CD14-positive monocyte (primary cell): ENCODE measurements at regions not wholly inside any gene's neighbourhood (a gene's known extent, or its start where the extent isn't known, plus 50 kb on each side); places are given as distances from the start of the nearest gene placed in this dataset.

ENCODE experiments used
- DNase-seq, 3 donors: peaks; one replicate each; pipeline ENCODE4 v3.0.0-alpha.2; 2011 to 2022
- H2AFZ ChIP-seq: 2 replicates; pipeline ENCODE4 v1.6.0; 2012; ENCODE audit warnings: mild to moderate bottlenecking, low read depth, low read length, inconsistent platforms; ENCODE audit not compliant: insufficient read depth, poor library complexity, severe bottlenecking
- H3K27ac ChIP-seq, 2 donors: 1 replicate in 1 of 2; 2 replicates in 1 of 2; pipeline ENCODE4 v1.5.1; 2012 to 2013; ENCODE audit warnings: low read length in 2 of 2, control low read depth in 1 of 2, inconsistent platforms in 1 of 2, low read depth in 1 of 2, mild to moderate bottlenecking in 1 of 2
- H3K27me3 ChIP-seq, 2 donors: one replicate each; pipeline versions ENCODE4 v1.6.0 to v1.6.1; 2011 to 2013; ENCODE audit warnings: low read length in 2 of 2; ENCODE audit not compliant: control insufficient read depth in 2 of 2, insufficient read depth in 2 of 2
- H3K36me3 ChIP-seq, 2 donors: replicated peaks in 1 of 2; 1 replicate in 1 of 2; 2 replicates in 1 of 2; pipeline versions ENCODE4 v1.5.1 to v1.6.1; 2012 to 2013; ENCODE audit warnings: low read length in 2 of 2, control low read depth in 1 of 2, inconsistent platforms in 1 of 2, mild to moderate bottlenecking in 1 of 2; ENCODE audit not compliant: insufficient read depth in 2 of 2, control insufficient read depth in 1 of 2
- H3K4me1 ChIP-seq, 2 donors: 1 replicate in 1 of 2; 2 replicates in 1 of 2; pipeline versions ENCODE4 v1.5.1 to v1.6.1; 2012 to 2013; ENCODE audit warnings: low read length in 2 of 2, control low read depth in 1 of 2, inconsistent platforms in 1 of 2, mild to moderate bottlenecking in 1 of 2, moderate library complexity in 1 of 2; ENCODE audit not compliant: insufficient read depth in 2 of 2, control insufficient read depth in 1 of 2
- H3K4me2 ChIP-seq: replicated peaks from 2 replicates; pipeline ENCODE3; 2012; ENCODE audit warnings: low read length, moderate library complexity, mild to moderate bottlenecking; ENCODE audit not compliant: poor library complexity, severe bottlenecking; ENCODE audit errors: extremely low read depth
- H3K4me3 ChIP-seq, 3 experiments: fragments of 200-600 bp in 1 of 3; sonication (generic) in 1 of 3; replicated peaks in 1 of 3; 1 replicate in 2 of 3; 2 replicates in 1 of 3; pipeline ENCODE4 v1.5.1; 2011 to 2013; ENCODE audit warnings: low read length in 3 of 3, mild to moderate bottlenecking in 3 of 3, control low read depth in 2 of 3, low read depth in 2 of 3, inconsistent platforms in 1 of 3, moderate library complexity in 1 of 3
- H3K79me2 ChIP-seq: 2 replicates; pipeline ENCODE4 v1.6.0; 2012; ENCODE audit warnings: mild to moderate bottlenecking, control low read depth, inconsistent platforms, low read length, moderate library complexity; ENCODE audit not compliant: insufficient read depth
- H3K9ac ChIP-seq: 2 replicates; pipeline ENCODE4 v1.6.0; 2017; ENCODE audit warnings: low read length, mild to moderate bottlenecking; ENCODE audit not compliant: insufficient read depth, poor library complexity, severe bottlenecking
- H3K9me3 ChIP-seq, 2 donors: replicated peaks in 1 of 2; 1 replicate in 1 of 2; 2 replicates in 1 of 2; pipeline versions ENCODE4 v1.5.1 to v1.6.1; 2012 to 2013; ENCODE audit warnings: low read length in 2 of 2, control low read depth in 1 of 2; ENCODE audit not compliant: control insufficient read depth in 1 of 2, insufficient read depth in 1 of 2
- H4K20me1 ChIP-seq: 2 replicates; pipeline ENCODE4 v1.6.0; 2012; ENCODE audit warnings: mild to moderate bottlenecking, low read length, control low read depth, moderate library complexity; ENCODE audit not compliant: insufficient read depth
- H3K27ac Mint-ChIP-seq, 7 donors: one replicate each; pipeline ENCODE4 v1.8.0; 2020; ENCODE audit warnings: mild to moderate bottlenecking in 7 of 7, mixed read lengths in 7 of 7, moderate library complexity in 6 of 7, inconsistent platforms in 2 of 7
- H3K27me3 Mint-ChIP-seq, 3 donors: one replicate each; pipeline ENCODE4 v1.8.0; 2021 to 2022; ENCODE audit warnings: low read depth in 3 of 3, mild to moderate bottlenecking in 3 of 3, mixed read lengths in 3 of 3, moderate library complexity in 3 of 3, inconsistent platforms in 1 of 3
- H3K36me3 Mint-ChIP-seq, 2 donors: one replicate each; pipeline ENCODE4 v1.8.0; 2020; ENCODE audit warnings: mixed read lengths in 2 of 2, inconsistent platforms in 1 of 2, mild to moderate bottlenecking in 1 of 2
- H3K4me1 Mint-ChIP-seq: one replicate; pipeline ENCODE4 v1.8.0; 2020; ENCODE audit warnings: mild to moderate bottlenecking, mixed read lengths
- H3K4me3 Mint-ChIP-seq, 2 donors: one replicate each; pipeline ENCODE4 v1.8.0; 2020; ENCODE audit warnings: mild to moderate bottlenecking in 2 of 2, mixed read lengths in 2 of 2, moderate library complexity in 1 of 2
- H3K9me3 Mint-ChIP-seq, 7 donors: one replicate each; pipeline ENCODE4 v1.8.0; 2020 to 2022; ENCODE audit warnings: mixed read lengths in 7 of 7, mild to moderate bottlenecking in 6 of 7, moderate library complexity in 6 of 7, inconsistent platforms in 2 of 7
- CTCF ChIP-seq: fragments of 200-600 bp; IDR thresholded peaks from one replicate; pipeline ENCODE4 v1.8.0; 2022; ENCODE audit warnings: antibody characterized with exemption, mild to moderate bottlenecking
- WGBS: methylation state at CpG from one replicate; pipeline ENCODE4 v1.1.5; 2013; ENCODE audit warnings: missing lambda C conversion rate; ENCODE audit not compliant: insufficient coverage; 5-methylcytosine and 5-hydroxymethylcytosine counted together
- intact Hi-C, 2 donors: fragments of 100-400 bp; cut with micrococcal nuclease; formaldehyde crosslinking; loops; one replicate each; pipeline versions ENCODE4 v1.15.0 to v1.15.1; 2023

- H3K9me3 Mint-ChIP-seq = peaks cover 0 to 2% (median 0%) of the 10 kb centered on the region in 7 donors
- no peaks in the 10 kb centered on the region for H3K9me3 ChIP-seq
- peak overlapping the region; percentile 38 for H2AFZ ChIP-seq
- intact Hi-C loops = no loop called here
- peak overlapping the region; percentile 41 for H3K4me2 ChIP-seq
- 24% methylated on average over 2 of the region's 7 CpGs for WGBS
- peaks cover 0 to 2% (median 2%) of the 10 kb centered on the region in 3 donors for H3K27me3 Mint-ChIP-seq
- H4K20me1 ChIP-seq = no peaks in the 10 kb centered on the region
- peak; percentile 66 to 77 (median 77) for DNase-seq
- no peak overlapping the region for H3K27ac Mint-ChIP-seq
- H3K36me3 Mint-ChIP-seq = no peaks in the 10 kb centered on the region
- H3K4me1 Mint-ChIP-seq = peaks cover 36% of the 10 kb centered on the region
- no peak overlapping the region for H3K4me3 Mint-ChIP-seq
- H3K36me3 ChIP-seq = no peaks in the 10 kb centered on the region
- no peaks in the 10 kb centered on the region for H3K27me3 ChIP-seq
- H3K9ac ChIP-seq = no peak overlapping the region
- H3K79me2 ChIP-seq = no peaks in the 10 kb centered on the region
- TF ChIP-seq CTCF = no peak
- peak overlapping the region in 1 of 2 donors; percentile 21 for H3K27ac ChIP-seq
- H3K4me3 ChIP-seq = peak overlapping the region in 1 of 3 experiments; percentile 38
- peaks cover 23 to 26% of the 10 kb centered on the region in 2 donors for H3K4me1 ChIP-seq
These were observed 182.5 kb downstream of the CDC5L start for GRCh38 chr6:44569931-44570385.

- TF ChIP-seq CTCF = no peak
- no CpG with 5 or more reads among the region's 1 CpG for WGBS
- peaks cover 23% of the 10 kb centered on the region in 2 donors for H3K4me1 ChIP-seq
- Mint-ChIP-seq H3K9me3 (peaks cover 0 to 2% (median 0%) of the 10 kb centered on the region in 7 donors), H3K36me3 (no peaks in the 10 kb centered on the region), H3K27me3 (peaks cover 0 to 2% (median 2%) of the 10 kb centered on the region in 3 donors), H3K27ac (no peak overlapping the region), H3K4me1 (peaks cover 32% of the 10 kb centered on the region), H3K4me3 (no peak overlapping the region)
- no peak overlapping the region for H3K4me3 ChIP-seq
- H2AFZ ChIP-seq = no peak overlapping the region
- no peaks in the 10 kb centered on the region for H3K27me3 ChIP-seq
- intact Hi-C loops = no loop called here
- H4K20me1 ChIP-seq = no peaks in the 10 kb centered on the region
- H3K79me2 ChIP-seq = no peaks in the 10 kb centered on the region
- no peak overlapping the region for H3K27ac ChIP-seq
- H3K9ac ChIP-seq = no peak overlapping the region
- no peaks in the 10 kb centered on the region for H3K36me3 ChIP-seq
- DNase-seq = no peak
- no peak overlapping the region for H3K4me2 ChIP-seq
- H3K9me3 ChIP-seq = no peaks in the 10 kb centered on the region
These were observed 184.0 kb downstream of the CDC5L start for GRCh38 chr6:44571510-44571909.
